ENCODE measurements at regions not wholly inside any gene's neighbourhood (a gene's known extent, or its start where the extent isn't known, plus 50 kb on each side); places are given as distances from the start of the nearest gene placed in this dataset.

- no peak overlapping the region for H3K4me3 Mint-ChIP-seq
- intact Hi-C loops (cut with micrococcal nuclease), result no loop called here
- H3K36me3 Mint-ChIP-seq (ENCODE audit: low read depth), result no peaks in the 10 kb centered on the region
- no peaks in the 10 kb centered on the region for H3K9me3 Mint-ChIP-seq
- peaks cover 10% of the 10 kb centered on the region for H3K4me1 Mint-ChIP-seq (ENCODE audit: low read depth)
- no peak overlapping the region for H3K27ac Mint-ChIP-seq
- H3K27me3 Mint-ChIP-seq, result peaks cover 3% of the 10 kb centered on the region
These were observed 300.1 kb upstream of the C2CD4B start for GRCh38 chr15:62465173-62465572.

GRCh38 chr15:62469478-62469873 is 304.4 kb upstream of the C2CD4B start:
- Mint-ChIP-seq H3K36me3 (ENCODE audit: low read depth) (no peaks in the 10 kb centered on the region), H3K27me3 (no peaks in the 10 kb centered on the region), H3K9me3 (no peaks in the 10 kb centered on the region), H3K4me3 (no peak overlapping the region), H3K27ac (no peak overlapping the region), H3K4me1 (ENCODE audit: low read depth) (no peaks in the 10 kb centered on the region)
- intact Hi-C loops (cut with micrococcal nuclease), result no loop called here

GRCh38 chr15:62469874-62470688 is 305.0 kb upstream of the C2CD4B start:
- H3K4me3 Mint-ChIP-seq, result no peak overlapping the region
- intact Hi-C loops (cut with micrococcal nuclease), result no loop called here
- H3K27ac Mint-ChIP-seq, result no peak overlapping the region

GRCh38 chr15:62472616-62473299 is 307.7 kb upstream of the C2CD4B start:
- Mint-ChIP-seq H3K27ac (no peak overlapping the region), H3K9me3 (no peaks in the 10 kb centered on the region), H3K27me3 (no peaks in the 10 kb centered on the region), H3K4me3 (no peak overlapping the region), H3K36me3 (ENCODE audit: low read depth) (no peaks in the 10 kb centered on the region), H3K4me1 (ENCODE audit: low read depth) (no peaks in the 10 kb centered on the region)
- intact Hi-C loops (cut with micrococcal nuclease), result no loop called here

More at GRCh38 chr15:62469874-62470688, 305.0 kb upstream of the C2CD4B start:
- H3K9me3 Mint-ChIP-seq, result no peaks in the 10 kb centered on the region
- H3K36me3 Mint-ChIP-seq (ENCODE audit: low read depth), result no peaks in the 10 kb centered on the region
- H3K27me3 Mint-ChIP-seq, result no peaks in the 10 kb centered on the region
- H3K4me1 Mint-ChIP-seq (ENCODE audit: low read depth), result no peaks in the 10 kb centered on the region

- intact Hi-C loops (cut with micrococcal nuclease), result no loop called here
- no peak overlapping the region for H3K27ac Mint-ChIP-seq
These were observed 309.1 kb upstream of the C2CD4B start for GRCh38 chr15:62474021-62474770.

GRCh38 chr15:62474771-62475124 is 309.7 kb upstream of the C2CD4B start:
- intact Hi-C loops (cut with micrococcal nuclease), result no loop called here
- no peak overlapping the region for H3K4me3 Mint-ChIP-seq
- H3K9me3 Mint-ChIP-seq, result no peaks in the 10 kb centered on the region

More at GRCh38 chr15:62474021-62474770, 309.1 kb upstream of the C2CD4B start:
- no peaks in the 10 kb centered on the region for H3K36me3 Mint-ChIP-seq (ENCODE audit: low read depth)
- H3K9me3 Mint-ChIP-seq, result no peaks in the 10 kb centered on the region
- H3K27me3 Mint-ChIP-seq, result no peaks in the 10 kb centered on the region
- H3K4me1 Mint-ChIP-seq (ENCODE audit: low read depth), result no peaks in the 10 kb centered on the region
- no peak overlapping the region for H3K4me3 Mint-ChIP-seq

GRCh38 chr15:62475591-62475990 is 310.5 kb upstream of the C2CD4B start:
- intact Hi-C loops (cut with micrococcal nuclease), result no loop called here

More at GRCh38 chr15:62474771-62475124, 309.7 kb upstream of the C2CD4B start:
- no peak overlapping the region for H3K27ac Mint-ChIP-seq
- H3K4me1 Mint-ChIP-seq (ENCODE audit: low read depth), result no peaks in the 10 kb centered on the region
- no peaks in the 10 kb centered on the region for H3K36me3 Mint-ChIP-seq (ENCODE audit: low read depth)
- no peaks in the 10 kb centered on the region for H3K27me3 Mint-ChIP-seq

GRCh38 chr15:62476163-62476562 is 311.1 kb upstream of the C2CD4B start:
- Mint-ChIP-seq H3K4me1 (ENCODE audit: low read depth) (no peaks in the 10 kb centered on the region), H3K27me3 (no peaks in the 10 kb centered on the region), H3K36me3 (ENCODE audit: low read depth) (no peaks in the 10 kb centered on the region), H3K4me3 (no peak overlapping the region), H3K9me3 (no peaks in the 10 kb centered on the region), H3K27ac (no peak overlapping the region)
- intact Hi-C loops (cut with micrococcal nuclease), result no loop called here

More at GRCh38 chr15:62475591-62475990, 310.5 kb upstream of the C2CD4B start:
- Mint-ChIP-seq H3K36me3 (ENCODE audit: low read depth) (no peaks in the 10 kb centered on the region), H3K4me3 (no peak overlapping the region), H3K4me1 (ENCODE audit: low read depth) (no peaks in the 10 kb centered on the region), H3K27ac (no peak overlapping the region), H3K9me3 (no peaks in the 10 kb centered on the region), H3K27me3 (no peaks in the 10 kb centered on the region)

- Mint-ChIP-seq H3K27me3 (no peaks in the 10 kb centered on the region), H3K4me1 (ENCODE audit: low read depth) (no peaks in the 10 kb centered on the region), H3K9me3 (no peaks in the 10 kb centered on the region), H3K36me3 (ENCODE audit: low read depth) (no peaks in the 10 kb centered on the region), H3K4me3 (no peak overlapping the region), H3K27ac (no peak overlapping the region)
- intact Hi-C loops (cut with micrococcal nuclease), result no loop called here
These were observed 312.8 kb upstream of the C2CD4B start for GRCh38 chr15:62477929-62478328.

GRCh38 chr15:62482785-62483429 is 317.8 kb upstream of the C2CD4B start:
- Mint-ChIP-seq H3K27me3 (peaks cover 2% of the 10 kb centered on the region), H3K9me3 (no peaks in the 10 kb centered on the region), H3K4me3 (no peak overlapping the region), H3K36me3 (ENCODE audit: low read depth) (no peaks in the 10 kb centered on the region), H3K27ac (no peak overlapping the region), H3K4me1 (ENCODE audit: low read depth) (no peaks in the 10 kb centered on the region)
- intact Hi-C loops (cut with micrococcal nuclease), result no loop called here

- Mint-ChIP-seq H3K4me3 (no peak overlapping the region), H3K9me3 (no peaks in the 10 kb centered on the region)
These were observed 318.7 kb upstream of the C2CD4B start for GRCh38 chr15:62483814-62484213.

GRCh38 chr15:62485170-62485720 is 320.2 kb upstream of the C2CD4B start:
- H3K4me3 Mint-ChIP-seq, result no peak overlapping the region
- no peaks in the 10 kb centered on the region for H3K9me3 Mint-ChIP-seq
- H3K27me3 Mint-ChIP-seq, result peaks cover 2% of the 10 kb centered on the region
- H3K27ac Mint-ChIP-seq, result no peak overlapping the region
- no peaks in the 10 kb centered on the region for H3K36me3 Mint-ChIP-seq (ENCODE audit: low read depth)
- intact Hi-C loops (cut with micrococcal nuclease), result no loop called here
- no peaks in the 10 kb centered on the region for H3K4me1 Mint-ChIP-seq (ENCODE audit: low read depth)

More at GRCh38 chr15:62483814-62484213, 318.7 kb upstream of the C2CD4B start:
- Mint-ChIP-seq H3K36me3 (ENCODE audit: low read depth) (no peaks in the 10 kb centered on the region), H3K4me1 (ENCODE audit: low read depth) (no peaks in the 10 kb centered on the region), H3K27ac (no peak overlapping the region), H3K27me3 (peaks cover 2% of the 10 kb centered on the region)
- intact Hi-C loops (cut with micrococcal nuclease), result no loop called here

GRCh38 chr15:62486041-62486440 is 321.0 kb upstream of the C2CD4B start:
- Mint-ChIP-seq H3K9me3 (no peaks in the 10 kb centered on the region), H3K4me3 (no peak overlapping the region), H3K36me3 (ENCODE audit: low read depth) (no peaks in the 10 kb centered on the region), H3K4me1 (ENCODE audit: low read depth) (no peaks in the 10 kb centered on the region), H3K27me3 (peaks cover 2% of the 10 kb centered on the region), H3K27ac (no peak overlapping the region)
- intact Hi-C loops (cut with micrococcal nuclease), result no loop called here
